ENCODE measurements at regions not wholly inside any gene's neighbourhood (a gene's known extent, or its start where the extent isn't known, plus 50 kb on each side); places are given as distances from the start of the nearest gene placed in this dataset.

GRCh38 chr2:160581035-160581434, 87.4 kb upstream of the RBMS1 start:
- 88% methylated on average over 3 of the region's 3 CpGs for WGBS
- Histone ChIP-seq H3K36me3 (no peaks in the 10 kb centered on the region), H3K9me3 (no peaks in the 10 kb centered on the region), H3K27me3 (no peaks in the 10 kb centered on the region), H3K4me3 (no peak overlapping the region), H3K4me1 (peaks cover 21% of the 10 kb centered on the region), H3K27ac (no peak overlapping the region)
- TF ChIP-seq POLR2AphosphoS5 (IDR thresholded peaks at IDR 0.05) (no peak), CTCF (IDR thresholded peaks at IDR 0.05) (no peak), POLR2A (IDR thresholded peaks at IDR 0.05) (no peak), EP300 (IDR thresholded peaks at IDR 0.05) (no peak)
- no peak for DNase-seq (ENCODE audit: low spot score in 2 of 2)

- TF ChIP-seq CTCF (IDR thresholded peaks at IDR 0.05) (no peak), EP300 (IDR thresholded peaks at IDR 0.05) (no peak), POLR2A (IDR thresholded peaks at IDR 0.05) (no peak), POLR2AphosphoS5 (IDR thresholded peaks at IDR 0.05) (no peak)
These were observed 87.8 kb upstream of the RBMS1 start for GRCh38 chr2:160581448-160581847.

GRCh38 chr2:160582081-160582480, 88.5 kb upstream of the RBMS1 start:
- no peaks in the 10 kb centered on the region for H3K36me3 ChIP-seq
- WGBS = 81% methylated on average over 2 of the region's 2 CpGs
- H3K9me3 ChIP-seq = no peaks in the 10 kb centered on the region
- no peaks in the 10 kb centered on the region for H3K27me3 ChIP-seq
- H3K4me1 ChIP-seq = peaks cover 15% of the 10 kb centered on the region
- no peak for DNase-seq (ENCODE audit: low spot score in 2 of 2)
- H3K27ac ChIP-seq = no peak overlapping the region
- no peak for TF ChIP-seq POLR2A (IDR thresholded peaks at IDR 0.05)
- no peak for TF ChIP-seq POLR2AphosphoS5 (IDR thresholded peaks at IDR 0.05)
- no peak for TF ChIP-seq EP300 (IDR thresholded peaks at IDR 0.05)
- TF ChIP-seq CTCF (IDR thresholded peaks at IDR 0.05) = no peak
- no peak overlapping the region for H3K4me3 ChIP-seq

More at GRCh38 chr2:160581448-160581847, 87.8 kb upstream of the RBMS1 start:
- Histone ChIP-seq H3K27ac (no peak overlapping the region), H3K27me3 (no peaks in the 10 kb centered on the region), H3K36me3 (no peaks in the 10 kb centered on the region), H3K4me1 (peaks cover 17% of the 10 kb centered on the region), H3K9me3 (no peaks in the 10 kb centered on the region), H3K4me3 (no peak overlapping the region)
- WGBS = 87% methylated on average over 5 of the region's 5 CpGs
- no peak for DNase-seq (ENCODE audit: low spot score in 2 of 2)

DNA sequence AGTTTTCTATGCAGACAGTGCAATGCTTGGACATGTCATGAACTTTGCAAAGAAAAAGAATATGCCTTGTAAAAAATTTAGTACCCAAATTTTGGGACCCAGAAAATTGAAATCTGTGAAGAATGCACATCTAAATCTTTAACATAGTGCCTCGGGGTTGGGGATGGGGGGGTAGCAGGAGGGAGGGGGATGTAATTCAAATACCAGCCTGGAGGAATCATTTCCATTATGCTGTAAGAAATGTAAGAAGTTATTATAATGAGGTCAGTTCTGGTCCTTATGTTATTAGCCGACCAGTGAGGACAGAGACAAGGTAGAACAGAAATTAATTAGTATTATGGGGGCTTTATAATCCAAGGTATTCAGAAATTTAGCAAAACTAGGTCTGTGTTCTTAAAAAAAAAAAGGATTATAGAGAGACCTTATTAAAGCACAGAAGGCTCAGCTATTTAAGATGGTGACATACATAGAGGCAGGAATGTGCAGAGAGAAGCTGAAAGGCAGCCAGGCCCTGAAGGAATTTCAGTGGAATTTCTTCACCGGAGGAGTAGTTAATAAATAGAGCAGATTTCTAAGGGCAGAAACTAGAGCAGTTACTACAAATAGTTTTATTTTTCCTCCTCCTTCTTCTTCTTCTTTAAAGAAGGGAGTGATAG, 89.0 kb upstream of the RBMS1 start:
- Histone ChIP-seq H3K36me3 (no peaks in the 10 kb centered on the region), H3K27me3 (no peaks in the 10 kb centered on the region), H3K9me3 (no peaks in the 10 kb centered on the region), H3K4me1 (peaks cover 15% of the 10 kb centered on the region), H3K4me3 (no peak overlapping the region), H3K27ac (no peak overlapping the region)
- TF ChIP-seq CTCF (IDR thresholded peaks at IDR 0.05) (no peak), POLR2A (IDR thresholded peaks at IDR 0.05) (no peak), EP300 (IDR thresholded peaks at IDR 0.05) (no peak), POLR2AphosphoS5 (IDR thresholded peaks at IDR 0.05) (no peak)
- DNase-seq (ENCODE audit: low spot score in 2 of 2) = no peak
- 34% methylated on average over 3 of the region's 3 CpGs for WGBS

DNA sequence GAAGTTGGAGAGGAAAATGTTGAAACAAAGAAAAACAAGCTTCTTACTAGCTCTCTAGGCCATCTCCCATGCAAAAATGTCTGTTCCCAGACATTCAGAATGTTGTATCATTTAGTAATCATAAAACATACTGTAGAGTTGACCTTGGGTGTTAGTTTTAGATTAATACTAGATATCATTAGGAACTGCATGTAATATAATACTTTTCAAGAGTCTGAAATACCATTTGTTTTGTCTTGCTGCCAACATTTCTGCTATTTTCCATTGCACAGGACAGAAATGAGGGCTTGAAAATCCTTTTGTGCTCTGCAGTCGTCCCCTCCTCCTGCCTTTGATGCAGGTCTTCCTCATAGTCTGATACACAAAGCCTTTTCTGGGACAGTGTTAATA, 89.5 kb upstream of the RBMS1 start:
- Histone ChIP-seq H3K4me3 (no peak overlapping the region), H3K36me3 (no peaks in the 10 kb centered on the region), H3K27ac (no peak overlapping the region), H3K4me1 (peaks cover 15% of the 10 kb centered on the region), H3K27me3 (no peaks in the 10 kb centered on the region), H3K9me3 (no peaks in the 10 kb centered on the region)
- 22% methylated on average over 1 of the region's 1 CpG for WGBS
- TF ChIP-seq POLR2A (IDR thresholded peaks at IDR 0.05) (no peak), CTCF (IDR thresholded peaks at IDR 0.05) (no peak), EP300 (IDR thresholded peaks at IDR 0.05) (no peak), POLR2AphosphoS5 (IDR thresholded peaks at IDR 0.05) (no peak)
- no peak for DNase-seq (ENCODE audit: low spot score in 2 of 2)
